GM19468 (cell line): ENCODE measurements at regions not wholly inside any gene's neighbourhood (a gene's known extent, or its start where the extent isn't known, plus 50 kb on each side); places are given as distances from the start of the nearest gene placed in this dataset.
"Not testable (repeated sequence)": the region's sequence is repeated elsewhere in the genome, so short reads cannot be mapped to it uniquely, and the experiment has no call there.

Experiments used
- ATAC-seq: cut with Tn5 transposase; IDR thresholded peaks from one replicate; pipeline ENCODE4 v1.9.1; 2021; ENCODE audit warnings: mild to moderate bottlenecking, moderate library complexity, moderate number of reproducible peaks; ENCODE audit not compliant: unreplicated experiment; ENCODE audit errors: extremely low read depth

GRCh38 chr14:105633596-105633995 lies 107.2 kb downstream of the TMEM121 start:
- not testable (repeated sequence) for ATAC-seq

GRCh38 chr14:105635560-105635959 lies 109.2 kb downstream of the TMEM121 start:
- no peak for ATAC-seq

- ATAC-seq = not testable (repeated sequence)
These were observed 109.6 kb downstream of the TMEM121 start for GRCh38 chr14:105636021-105636420.

- no peak for ATAC-seq
These were observed 110.6 kb downstream of the TMEM121 start for GRCh38 chr14:105636935-105637334.

- not testable (repeated sequence) for ATAC-seq
These were observed 111.0 kb downstream of the TMEM121 start for GRCh38 chr14:105637345-105637744.

- ATAC-seq = not testable (repeated sequence)
These were observed 113.9 kb downstream of the TMEM121 start for GRCh38 chr14:105639969-105640931.

GRCh38 chr14:105641075-105641937 lies 114.9 kb downstream of the TMEM121 start:
- no peak for ATAC-seq

- ATAC-seq = not testable (repeated sequence)
These were observed 115.6 kb downstream of the TMEM121 start for GRCh38 chr14:105641951-105642350.

GRCh38 chr14:105642486-105642885 lies 116.1 kb downstream of the TMEM121 start:
- ATAC-seq = not testable (repeated sequence)

GRCh38 chr14:105643406-105644052 lies 117.1 kb downstream of the TMEM121 start:
- not testable (repeated sequence) for ATAC-seq

- ATAC-seq = not testable (repeated sequence)
These were observed 117.7 kb downstream of the TMEM121 start for GRCh38 chr14:105644053-105644435.

GRCh38 chr14:105644457-105644856 lies 118.1 kb downstream of the TMEM121 start:
- not testable (repeated sequence) for ATAC-seq

- not testable (repeated sequence) for ATAC-seq
These were observed 118.5 kb downstream of the TMEM121 start for GRCh38 chr14:105644891-105645290.

- not testable (repeated sequence) for ATAC-seq
These were observed 119.0 kb downstream of the TMEM121 start for GRCh38 chr14:105645389-105645788.

GRCh38 chr14:105646175-105646574 lies 119.8 kb downstream of the TMEM121 start:
- no peak for ATAC-seq

- ATAC-seq = not testable (repeated sequence)
These were observed 120.4 kb downstream of the TMEM121 start for GRCh38 chr14:105646711-105647281.

- ATAC-seq = not testable (repeated sequence)
These were observed 121.0 kb downstream of the TMEM121 start for GRCh38 chr14:105647426-105647783.

- no peak for ATAC-seq
These were observed 121.6 kb downstream of the TMEM121 start for GRCh38 chr14:105647784-105648608.
